Esophagus squamous epithelium (tissue), 4 donors: ENCODE measurements at regions not wholly inside any gene's neighbourhood (a gene's known extent, or its start where the extent isn't known, plus 50 kb on each side); places are given as distances from the start of the nearest gene placed in this dataset.

Source experiments
- CTCF ChIP-seq, 6 experiments: fragments of 450-650 bp in 4 of 6; fragments of 200-600 bp in 2 of 6; sonication (generic) in 2 of 6; IDR thresholded peaks; one replicate each; pipeline ENCODE4 v1.5.1; 2016 to 2019; ENCODE audit warnings: antibody characterized with exemption in 6 of 6, mild to moderate bottlenecking in 4 of 6, moderate library complexity in 4 of 6
- POLR2A ChIP-seq, 4 donors: fragments of 450-650 bp; IDR thresholded peaks; one replicate each; pipeline ENCODE4 v1.6.1; 2017; ENCODE audit warnings: antibody characterized with exemption in 4 of 4, mild to moderate bottlenecking in 4 of 4, moderate library complexity in 3 of 4

- TF ChIP-seq POLR2A (IDR thresholded peaks at IDR 0.05), result no peak
- no peak for TF ChIP-seq CTCF (IDR thresholded peaks at IDR 0.05)
These were observed 219.5 kb upstream of the SKOR2 start for GRCh38 chr18:47470941-47471340.
